ENCODE measurements at regions not wholly inside any gene's neighbourhood (a gene's known extent, or its start where the extent isn't known, plus 50 kb on each side); places are given as distances from the start of the nearest gene placed in this dataset.
"Not testable (repeated sequence)": the region's sequence is repeated elsewhere in the genome, so short reads cannot be mapped to it uniquely, and the experiment has no call there.

GRCh38 chr7:153748885-153749284 is 303.3 kb upstream of the DPP6 start:
- not testable (repeated sequence) for TF ChIP-seq CTCF (conservative IDR thresholded peaks at IDR 0.05; ENCODE audit: low read depth, low read length); POLR2A (IDR thresholded peaks at IDR 0.05; ENCODE audit: low read depth, low read length); CEBPB (IDR thresholded peaks at IDR 0.05; ENCODE audit: low read depth, low read length); MXI1 (IDR thresholded peaks at IDR 0.05; ENCODE audit: borderline replicate concordance, low read depth, low read length)
